MM.1S (cell line): ENCODE measurements at regions not wholly inside any gene's neighbourhood (a gene's known extent, or its start where the extent isn't known, plus 50 kb on each side); places are given as distances from the start of the nearest gene placed in this dataset.

ENCODE experiments used
- DNase-seq: peaks from one replicate; pipeline ENCODE4 v3.0.0-alpha.2; 2015
- H2AFZ ChIP-seq: fragments of 300-600 bp; sonication (generic); 2 replicates; pipeline ENCODE4 v1.6.0; 2016; ENCODE audit warnings: antibody characterized with exemption, low read length
- H3F3A ChIP-seq: fragments of 300-600 bp; sonication (generic); 2 replicates; pipeline ENCODE4 v1.6.1; 2016; ENCODE audit warnings: mild to moderate bottlenecking, antibody characterized with exemption, low read length, moderate library complexity, mixed read lengths; ENCODE audit not compliant: insufficient read depth
- H3K27ac ChIP-seq: fragments of 300-600 bp; sonication (generic); 2 replicates; pipeline ENCODE4 v1.5.1; 2016; ENCODE audit warnings: mild to moderate bottlenecking, low read length
- H3K27me3 ChIP-seq: fragments of 300-600 bp; sonication (generic); replicated peaks from 2 replicates; pipeline ENCODE4 v1.6.0; 2016; ENCODE audit warnings: low read length; ENCODE audit not compliant: insufficient read depth
- H3K36me3 ChIP-seq: fragments of 300-600 bp; sonication (generic); replicated peaks from 2 replicates; pipeline ENCODE4 v1.6.1; 2016; ENCODE audit warnings: mild to moderate bottlenecking, low read length, mixed read lengths; ENCODE audit not compliant: insufficient read depth
- H3K4me1 ChIP-seq: fragments of 300-600 bp; sonication (generic); 2 replicates; pipeline ENCODE4 v1.6.1; 2016; ENCODE audit warnings: low read length, mixed read lengths
- H3K4me2 ChIP-seq: fragments of 300-600 bp; sonication (generic); 2 replicates; pipeline ENCODE4 v1.6.0; 2016; ENCODE audit warnings: low read depth, low read length
- H3K4me3 ChIP-seq: fragments of 300-600 bp; sonication (generic); 2 replicates; pipeline ENCODE4 v1.5.1; 2016; ENCODE audit warnings: low read length, mixed read lengths
- H3K79me2 ChIP-seq: fragments of 300-600 bp; sonication (generic); 2 replicates; pipeline ENCODE4 v1.6.1; 2016; ENCODE audit warnings: mixed run types, low read length, mixed read lengths
- H3K9ac ChIP-seq: fragments of 300-600 bp; sonication (generic); 2 replicates; pipeline ENCODE4 v1.6.1; 2016; ENCODE audit warnings: low read length, mixed read lengths
- H3K9me2 ChIP-seq: fragments of 300-600 bp; sonication (generic); replicated peaks from 2 replicates; pipeline ENCODE4 v1.6.1; 2016; ENCODE audit warnings: mild to moderate bottlenecking, low read length, mixed read lengths; ENCODE audit not compliant: insufficient read depth
- H3K9me3 ChIP-seq: fragments of 300-600 bp; sonication (generic); replicated peaks from 2 replicates; pipeline ENCODE4 v1.6.1; 2016; ENCODE audit warnings: mild to moderate bottlenecking, low read length, mixed read lengths; ENCODE audit not compliant: insufficient read depth
- H4K20me1 ChIP-seq: fragments of 300-600 bp; sonication (generic); 2 replicates; pipeline ENCODE4 v1.6.1; 2016; ENCODE audit warnings: mild to moderate bottlenecking, low read length, moderate library complexity, mixed read lengths; ENCODE audit not compliant: insufficient read depth
- CTCF ChIP-seq: fragments of 300-600 bp; sonication (generic); IDR thresholded peaks from 2 replicates; pipeline ENCODE4 v1.5.1; 2016; ENCODE audit warnings: antibody characterized with exemption, low read length, mixed read lengths
- EZH2 ChIP-seq: fragments of 300-600 bp; sonication (generic); optimal IDR thresholded peaks from 2 replicates; pipeline ENCODE3; 2017; ENCODE audit warnings: low read depth, mild to moderate bottlenecking, antibody characterized with exemption, low read length, mixed read lengths
- EZH2phosphoT487 ChIP-seq: fragments of 300-600 bp; sonication (generic); IDR thresholded peaks from 2 replicates; pipeline ENCODE4 v1.6.1; 2018; ENCODE audit warnings: antibody characterized with exemption, low read length

GRCh38 chr4:18391354-18391728, 369.8 kb upstream of the LCORL start:
- Histone ChIP-seq H3K27ac (no peak overlapping the region), H3K9ac (no peak overlapping the region), H3K4me2 (no peak overlapping the region), H3K4me1 (no peaks in the 10 kb centered on the region), H3K4me3 (no peak overlapping the region), H3K36me3 (no peaks in the 10 kb centered on the region), H4K20me1 (no peaks in the 10 kb centered on the region), H3K9me3 (no peaks in the 10 kb centered on the region), H3K79me2 (no peaks in the 10 kb centered on the region), H3K27me3 (no peaks in the 10 kb centered on the region), H3K9me2 (no peaks in the 10 kb centered on the region), H3F3A (no peaks in the 10 kb centered on the region), H2AFZ (no peak overlapping the region)
- TF ChIP-seq EZH2phosphoT487 (no peak), CTCF (no peak), EZH2 (no peak)
- DNase-seq, result no peak

- no peaks in the 10 kb centered on the region for H4K20me1 ChIP-seq
- H3K4me3 ChIP-seq, result no peak overlapping the region
- no peaks in the 10 kb centered on the region for H3K27me3 ChIP-seq
- no peaks in the 10 kb centered on the region for H3K9me2 ChIP-seq
- TF ChIP-seq EZH2phosphoT487 (no peak), EZH2 (no peak), CTCF (no peak)
- no peak overlapping the region for H3K27ac ChIP-seq
- no peaks in the 10 kb centered on the region for H3K79me2 ChIP-seq
- DNase-seq, result no peak
- H3F3A ChIP-seq, result no peaks in the 10 kb centered on the region
- no peaks in the 10 kb centered on the region for H3K9me3 ChIP-seq
- no peaks in the 10 kb centered on the region for H3K36me3 ChIP-seq
- no peak overlapping the region for H2AFZ ChIP-seq
- no peak overlapping the region for H3K4me2 ChIP-seq
- H3K9ac ChIP-seq, result no peak overlapping the region
- no peaks in the 10 kb centered on the region for H3K4me1 ChIP-seq
Measured at GRCh38 chr4:18390655-18391353, 369.2 kb upstream of the LCORL start.

- H2AFZ ChIP-seq, result no peak overlapping the region
- no peak for DNase-seq
Measured at GRCh38 chr4:18389115-18389514, 367.6 kb upstream of the LCORL start.

More at GRCh38 chr4:18389115-18389514, 367.6 kb upstream of the LCORL start:
- no peaks in the 10 kb centered on the region for H3K4me1 ChIP-seq
- no peaks in the 10 kb centered on the region for H3K36me3 ChIP-seq
- no peaks in the 10 kb centered on the region for H3K9me2 ChIP-seq
- no peak overlapping the region for H3K9ac ChIP-seq
- H3K4me3 ChIP-seq, result no peak overlapping the region
- no peak overlapping the region for H3K4me2 ChIP-seq
- no peak overlapping the region for H3K27ac ChIP-seq
- H3F3A ChIP-seq, result no peaks in the 10 kb centered on the region
- no peaks in the 10 kb centered on the region for H3K27me3 ChIP-seq
- H3K79me2 ChIP-seq, result no peaks in the 10 kb centered on the region
- no peaks in the 10 kb centered on the region for H3K9me3 ChIP-seq
- TF ChIP-seq EZH2 (no peak), CTCF (no peak), EZH2phosphoT487 (no peak)
- H4K20me1 ChIP-seq, result no peaks in the 10 kb centered on the region
